GM18909 (cell line): ENCODE measurements at regions not wholly inside any gene's neighbourhood (a gene's known extent, or its start where the extent isn't known, plus 50 kb on each side); places are given as distances from the start of the nearest gene placed in this dataset.

ENCODE experiments used
- ATAC-seq: cut with Tn5 transposase; IDR thresholded peaks from one replicate; pipeline ENCODE4 v1.9.1; 2021; ENCODE audit warnings: mild to moderate bottlenecking; ENCODE audit not compliant: unreplicated experiment, poor library complexity

DNA sequence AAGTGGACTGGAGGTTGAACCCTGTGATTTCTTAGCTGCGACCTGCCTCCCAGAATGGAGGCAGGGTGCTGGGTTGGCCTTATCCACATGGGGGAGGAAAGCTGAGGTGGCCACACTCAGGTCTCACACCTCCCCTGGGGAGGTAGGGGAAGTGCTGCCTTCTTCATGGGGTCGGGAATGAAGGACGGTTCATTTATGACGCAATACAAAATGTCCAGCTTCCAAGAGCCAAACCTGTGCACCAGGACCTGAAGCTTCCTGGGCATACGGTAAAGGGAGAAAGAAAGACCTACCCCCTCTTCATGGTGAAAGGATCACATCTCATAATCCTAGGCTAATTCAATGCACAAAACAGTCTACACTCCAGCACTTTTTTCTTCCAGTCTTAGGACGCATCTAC, 150.6 kb upstream of the CDYL start:
- ATAC-seq: no peak

DNA sequence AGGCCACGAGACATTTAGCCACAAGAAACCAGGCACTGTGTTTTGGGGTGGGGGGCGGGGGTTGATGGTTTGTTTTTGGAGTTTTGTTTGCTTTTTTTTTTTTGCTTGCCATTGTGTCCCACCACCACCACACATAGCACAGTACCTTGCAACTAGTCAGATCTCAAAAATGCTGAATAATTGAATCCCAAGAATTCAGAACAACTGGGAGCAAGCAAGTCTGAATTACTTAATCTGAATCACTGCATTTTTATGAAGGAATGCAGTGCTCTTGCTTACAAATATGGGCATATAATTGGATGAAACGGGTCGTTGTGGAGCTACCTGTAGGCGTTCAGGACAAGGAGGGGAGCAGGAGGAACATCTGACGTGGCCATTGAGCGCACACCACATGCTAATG, 151.5 kb upstream of the CDYL start:
- ATAC-seq: no peak

DNA sequence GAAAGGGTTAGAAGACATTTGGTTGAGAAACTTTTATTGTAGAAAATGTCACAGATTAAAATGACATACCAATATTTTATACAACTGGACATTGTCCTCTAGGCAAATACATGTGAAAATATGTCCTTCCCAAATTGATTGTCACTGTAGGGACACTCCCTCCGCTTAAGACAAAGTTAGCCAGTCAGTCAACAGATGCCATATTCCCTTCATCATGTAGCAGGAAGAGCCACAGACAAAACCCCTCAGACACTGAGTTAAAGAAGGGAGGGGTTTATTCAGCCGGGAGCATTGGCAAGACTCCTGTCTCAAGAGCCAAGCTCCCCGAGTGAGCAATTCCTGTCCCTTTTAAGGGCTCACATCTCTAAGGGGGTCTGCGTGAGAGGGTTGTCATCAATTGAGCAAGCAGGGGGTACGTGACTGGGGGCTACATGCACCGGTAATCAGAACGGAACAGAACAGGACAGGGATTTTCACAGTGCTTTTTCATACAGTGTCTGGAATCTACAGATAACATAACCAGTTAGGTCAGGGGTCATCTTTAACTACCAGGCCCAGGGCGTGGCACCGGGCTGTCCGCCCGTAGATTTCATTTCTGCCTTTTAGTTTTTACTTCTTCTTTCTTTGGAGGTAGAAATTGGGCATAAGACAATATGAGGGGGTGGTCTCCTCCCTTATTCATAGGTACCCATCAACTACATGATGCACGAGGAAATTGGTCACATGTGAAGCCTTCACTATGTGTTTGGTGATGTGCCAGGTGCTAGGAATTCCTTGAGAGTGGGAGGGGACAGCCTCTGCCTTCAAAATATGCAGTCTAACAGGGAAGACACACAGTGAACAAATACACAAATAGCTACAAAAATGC, 155.7 kb upstream of the CDYL start:
- no peak for ATAC-seq

DNA sequence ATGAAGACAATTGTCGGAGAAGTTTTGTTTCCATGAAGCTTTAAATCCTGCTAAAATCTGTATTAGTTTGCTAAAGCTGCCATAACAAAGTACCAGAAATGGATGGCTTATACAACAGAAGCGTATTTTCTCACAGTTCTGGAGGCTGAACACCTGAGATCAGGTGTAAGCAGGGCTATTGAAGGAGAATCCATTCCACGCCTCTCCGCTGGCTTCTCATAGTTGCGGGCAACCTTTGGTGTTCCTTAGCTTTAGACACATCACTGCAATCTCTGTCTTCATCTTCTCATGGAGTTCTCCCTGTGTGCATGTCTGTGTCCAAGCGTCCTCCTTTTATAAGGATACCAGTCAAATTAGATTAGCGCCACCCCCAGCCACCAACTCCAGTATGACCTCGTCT, 159.9 kb upstream of the CDYL start:
- no peak for ATAC-seq

DNA sequence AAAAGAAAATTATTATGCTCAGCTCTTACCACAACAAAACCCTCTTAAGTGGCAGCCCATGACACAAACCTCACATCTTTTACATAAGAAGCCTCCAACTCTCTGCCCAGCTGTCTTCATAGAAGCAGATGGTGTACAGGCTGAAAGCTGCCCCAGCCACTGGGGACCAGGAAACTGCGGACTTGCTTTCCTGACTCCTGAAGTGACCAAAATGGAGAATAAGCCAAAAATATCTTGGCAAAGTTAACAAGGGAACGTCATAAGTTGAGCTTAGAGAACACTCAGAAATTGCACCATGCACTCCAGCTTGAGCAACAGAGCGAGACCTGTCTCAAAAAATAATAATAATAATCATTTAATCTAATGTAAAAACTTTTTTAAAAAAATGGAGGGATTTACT, 160.3 kb upstream of the CDYL start:
- ATAC-seq: no peak

DNA sequence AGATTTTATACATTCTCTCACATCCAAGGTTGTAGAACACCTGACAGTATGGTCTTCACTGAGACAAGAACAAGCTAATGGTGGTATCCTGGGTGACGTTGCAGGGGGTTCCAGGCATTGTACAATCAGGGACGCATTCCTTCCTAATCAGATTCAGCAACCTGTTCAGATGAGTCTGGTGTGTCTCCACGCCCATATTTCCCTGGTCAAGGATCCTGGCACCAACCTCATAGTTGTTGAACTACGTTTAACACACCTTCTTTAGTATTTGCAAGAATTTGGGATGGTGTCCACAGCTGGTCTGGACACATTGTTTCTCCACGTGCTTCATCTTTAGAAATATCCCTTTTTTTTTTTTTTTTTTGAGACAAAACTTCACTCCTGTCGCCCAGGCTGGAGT, 161.0 kb upstream of the CDYL start:
- no peak for ATAC-seq

DNA sequence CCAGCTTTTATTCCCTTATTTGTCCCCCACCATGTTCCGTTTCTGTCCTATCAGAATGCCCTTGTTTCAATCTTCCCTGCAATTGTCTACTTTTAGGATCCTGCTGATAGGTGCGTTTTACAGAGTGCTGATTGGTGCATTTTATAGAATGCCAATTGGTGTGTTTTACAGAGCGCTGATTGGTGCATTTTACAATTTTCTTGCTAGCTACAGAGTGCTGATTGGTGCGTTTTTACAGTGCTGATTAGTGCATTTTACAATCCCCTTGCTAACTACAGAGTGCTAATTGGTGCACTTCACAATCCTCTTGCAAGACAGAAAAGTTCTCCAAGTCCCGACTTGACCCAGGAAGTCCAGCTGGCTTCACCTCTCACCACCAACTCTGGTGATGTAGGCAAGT, 161.6 kb upstream of the CDYL start:
- ATAC-seq: no peak

DNA sequence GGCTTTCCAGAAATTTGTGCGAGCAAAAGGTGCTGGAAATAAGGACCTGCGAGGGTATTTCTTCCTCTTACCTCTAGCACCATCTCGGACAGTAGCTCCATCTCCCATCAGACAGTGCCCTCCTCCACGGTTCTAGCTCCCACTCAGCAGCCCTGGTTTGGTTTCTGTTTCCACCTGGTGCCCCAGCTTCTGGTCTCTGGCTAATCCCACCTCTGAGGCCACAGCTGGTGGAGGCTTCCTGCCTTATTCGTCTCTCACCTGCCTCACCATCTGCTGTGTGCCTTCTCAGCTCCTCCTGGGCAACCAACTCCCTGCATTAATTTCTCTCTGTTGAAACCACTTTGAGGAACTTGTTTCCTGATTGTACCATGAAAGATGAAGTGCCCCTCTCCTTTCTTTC, 162.4 kb upstream of the CDYL start:
- no peak for ATAC-seq

DNA sequence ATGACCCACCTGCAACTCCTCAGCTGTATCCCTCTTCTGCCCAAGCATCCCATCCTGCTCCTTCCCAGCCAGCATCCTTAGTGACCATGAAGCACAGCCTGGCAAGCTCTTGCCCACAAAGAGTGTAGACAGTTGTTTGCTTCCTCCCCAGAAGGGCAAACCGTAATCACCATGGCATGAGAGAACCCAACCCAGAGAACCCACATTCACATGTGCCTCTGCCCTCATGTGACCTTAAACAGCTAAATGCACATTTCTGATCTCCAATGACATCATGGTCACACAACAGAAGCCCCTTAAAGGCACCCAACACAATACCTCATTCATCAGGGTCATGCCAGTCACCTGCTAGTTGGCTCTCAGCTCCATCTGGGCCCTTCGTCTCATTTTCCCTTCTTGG, 162.8 kb upstream of the CDYL start:
- ATAC-seq: no peak

DNA sequence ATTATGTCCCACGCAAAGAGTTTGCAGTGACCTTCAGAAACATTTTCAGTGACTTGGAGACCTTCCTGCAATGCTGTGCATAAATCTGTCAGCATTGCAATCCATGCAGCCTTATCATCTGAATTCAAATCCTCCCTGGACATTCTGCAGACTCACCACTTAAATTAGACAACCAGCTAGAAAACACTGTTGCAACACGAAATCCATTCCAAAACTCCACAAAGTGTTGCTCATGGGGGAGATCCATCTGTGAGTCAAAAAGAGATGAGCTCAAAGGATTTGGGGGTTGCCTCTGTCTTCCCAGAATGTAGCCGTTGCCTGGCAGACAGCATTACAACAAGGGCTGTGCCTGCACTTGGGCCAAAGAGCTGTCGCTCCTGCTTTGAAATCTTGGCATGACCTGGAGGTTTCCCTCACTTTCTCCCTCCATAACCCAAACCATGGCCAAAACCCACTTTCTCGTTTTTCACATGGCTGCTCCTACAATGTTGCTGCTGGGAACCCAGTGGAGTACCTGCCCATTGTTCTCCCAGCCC, 163.5 kb upstream of the CDYL start:
- no peak for ATAC-seq

DNA sequence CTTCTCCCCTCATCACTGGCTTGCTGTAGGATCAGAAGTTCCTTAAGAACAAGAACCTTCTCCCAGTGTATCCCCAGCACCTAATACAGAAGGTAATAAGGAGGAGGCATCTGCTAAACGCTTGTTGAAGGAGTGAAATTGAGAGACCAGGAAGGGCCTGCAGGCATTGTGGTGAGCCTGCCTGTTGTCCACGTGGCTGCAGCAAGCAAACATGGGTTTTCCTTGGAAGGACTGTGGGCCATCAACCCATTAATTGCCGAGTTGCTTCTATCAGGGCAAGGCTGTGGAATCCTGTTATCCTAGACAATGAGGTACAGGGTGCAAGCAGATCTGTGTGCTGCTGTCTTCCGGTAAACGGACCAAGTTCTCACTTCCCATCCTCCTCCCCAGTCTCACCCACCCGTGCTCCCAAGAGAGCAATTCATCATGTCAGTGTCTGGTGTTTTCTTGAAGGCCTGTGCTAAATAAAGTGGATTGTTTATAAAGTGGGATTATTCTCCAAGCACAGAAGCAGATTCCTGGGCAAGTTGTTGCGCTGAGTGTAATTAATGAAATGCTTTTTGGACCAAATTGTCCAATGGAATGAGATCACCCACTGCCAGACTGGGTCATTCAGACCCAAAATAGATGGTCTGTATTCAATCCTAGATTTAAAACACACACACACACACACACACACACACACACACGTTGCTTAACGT, 164.6 kb upstream of the CDYL start:
- ATAC-seq: no peak

DNA sequence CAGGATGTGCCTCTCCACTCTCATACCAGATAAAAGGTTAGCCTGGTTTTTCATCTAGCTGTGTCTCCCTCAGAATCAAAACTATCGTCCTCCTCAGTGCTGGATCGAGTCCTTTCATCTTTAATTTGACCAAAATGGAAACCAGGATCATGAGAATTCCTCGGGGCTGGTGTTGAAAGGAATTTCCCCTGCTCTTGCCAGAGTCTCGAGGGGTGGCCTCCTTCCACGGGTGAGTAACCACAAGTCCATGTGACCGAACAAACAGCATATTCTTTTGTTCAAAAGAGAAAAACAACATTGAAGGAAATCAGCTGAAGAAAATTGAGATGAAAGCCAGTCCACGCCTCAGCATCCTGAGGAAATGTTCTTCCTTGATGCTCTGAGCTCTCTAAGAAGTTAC, 165.9 kb upstream of the CDYL start:
- ATAC-seq: no peak

DNA sequence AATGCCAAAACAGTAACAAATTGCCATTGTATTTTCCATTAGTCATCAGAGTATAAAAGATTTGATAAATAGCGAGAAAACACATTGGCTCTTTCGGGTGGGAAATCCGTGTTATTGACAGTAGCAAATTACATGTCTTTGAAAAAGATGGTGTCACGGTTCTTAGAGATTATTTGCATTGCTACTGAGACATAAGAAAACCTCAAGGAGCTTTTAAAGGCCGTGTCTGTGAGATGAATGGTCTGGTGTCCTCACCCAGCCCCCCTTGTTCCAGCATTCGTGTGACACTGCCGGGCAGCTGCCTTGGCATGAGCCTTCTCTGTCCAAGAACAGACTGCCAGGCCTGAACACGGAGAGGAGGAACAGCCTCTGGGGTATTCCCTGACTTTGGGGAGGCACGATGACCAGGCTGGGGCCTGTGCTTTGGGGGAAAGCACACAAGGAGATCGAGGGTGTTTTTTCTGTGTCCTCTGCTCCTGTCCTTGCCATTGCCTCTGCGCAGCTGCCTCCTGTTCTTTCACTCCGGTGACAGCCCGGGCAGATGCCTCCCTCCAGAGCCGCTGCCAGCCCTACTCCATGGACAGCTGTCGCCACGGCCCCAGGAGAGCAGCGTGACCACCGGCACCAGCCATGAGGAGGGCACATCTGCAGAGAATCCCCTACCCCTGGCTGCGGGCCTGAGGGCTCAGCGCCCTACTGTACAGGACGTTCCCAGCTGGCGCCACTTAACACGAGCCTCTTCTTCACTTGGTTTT, 167.7 kb upstream of the CDYL start:
- no peak for ATAC-seq

DNA sequence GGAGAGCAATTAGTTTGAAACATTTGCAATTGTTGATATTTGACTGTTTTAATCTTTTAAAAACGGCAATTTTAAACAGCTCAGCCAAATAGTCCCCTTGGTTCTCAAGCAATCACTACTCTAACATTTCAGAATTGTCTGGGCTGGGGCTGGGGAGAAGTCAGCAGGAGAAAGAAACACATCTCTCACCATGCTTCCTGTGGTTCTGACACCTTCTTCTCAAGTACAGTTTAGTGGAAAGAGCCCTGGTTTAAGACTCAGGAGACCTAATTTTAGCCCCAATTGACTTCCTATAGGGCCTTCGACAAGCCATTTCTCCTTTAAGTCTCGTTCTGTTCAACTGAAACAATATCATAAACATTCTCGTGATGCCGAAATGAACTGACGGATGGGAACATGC, 168.4 kb upstream of the CDYL start:
- ATAC-seq: no peak

DNA sequence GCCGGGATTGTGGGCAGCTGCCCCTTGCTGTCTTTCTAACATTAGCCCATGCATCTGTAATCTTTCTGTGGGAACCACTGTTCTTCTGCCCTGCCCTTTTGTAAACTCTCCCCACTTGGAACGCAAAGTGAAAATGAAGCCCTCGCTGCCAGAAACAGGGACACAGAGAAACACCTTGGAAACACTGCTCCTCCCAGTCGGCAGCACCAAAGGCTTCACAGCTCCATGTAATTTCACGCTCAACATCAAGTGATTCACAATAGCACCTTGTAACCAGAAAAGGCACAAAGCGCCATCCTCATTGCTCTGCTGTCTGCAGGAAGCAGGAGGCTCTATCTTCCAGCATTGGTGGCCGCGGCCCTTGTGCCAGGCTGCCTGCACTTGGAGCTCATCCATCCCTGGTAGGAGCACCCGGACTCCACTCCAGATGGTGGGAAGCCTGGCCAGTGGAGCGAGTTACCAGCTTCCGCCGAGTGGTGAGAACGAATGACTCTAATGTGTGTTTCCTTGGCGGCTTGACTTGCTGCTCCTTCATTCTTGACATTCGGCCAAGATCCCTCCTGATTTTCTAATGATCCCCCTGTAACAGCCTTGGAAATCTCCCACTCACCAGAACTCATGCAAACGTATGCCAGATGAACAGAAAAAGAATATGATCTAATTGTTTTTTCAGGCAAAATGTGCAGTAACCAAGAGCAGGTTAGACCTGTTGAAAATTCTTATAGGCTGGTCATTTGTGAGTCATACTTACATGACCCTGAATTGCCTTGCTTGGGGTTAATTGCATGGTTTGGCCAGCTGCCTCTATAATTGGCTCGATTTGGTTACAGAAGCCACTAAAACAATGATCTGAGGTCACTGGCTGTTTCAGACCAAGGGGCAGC, 169.1 kb upstream of the CDYL start:
- no peak for ATAC-seq

DNA sequence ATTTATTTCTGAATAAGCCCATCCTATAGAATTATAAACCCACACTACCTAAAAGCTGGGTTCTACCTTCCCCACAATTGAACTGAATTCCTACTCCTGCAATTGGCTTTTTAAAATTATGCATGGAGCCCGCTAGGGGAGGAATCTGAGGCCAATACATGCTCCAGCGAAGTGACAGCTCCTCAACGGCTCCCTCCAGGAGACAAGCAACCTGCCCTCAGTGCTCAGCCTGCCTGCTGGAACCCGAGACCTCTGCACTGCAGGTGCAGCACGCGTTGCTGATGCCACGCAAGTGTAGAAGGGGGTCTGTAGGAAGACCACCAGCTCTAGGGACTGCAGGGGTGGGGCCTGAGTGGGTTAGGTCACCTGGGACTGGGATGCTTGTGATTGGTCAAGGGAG, 170.2 kb upstream of the CDYL start:
- ATAC-seq: no peak

DNA sequence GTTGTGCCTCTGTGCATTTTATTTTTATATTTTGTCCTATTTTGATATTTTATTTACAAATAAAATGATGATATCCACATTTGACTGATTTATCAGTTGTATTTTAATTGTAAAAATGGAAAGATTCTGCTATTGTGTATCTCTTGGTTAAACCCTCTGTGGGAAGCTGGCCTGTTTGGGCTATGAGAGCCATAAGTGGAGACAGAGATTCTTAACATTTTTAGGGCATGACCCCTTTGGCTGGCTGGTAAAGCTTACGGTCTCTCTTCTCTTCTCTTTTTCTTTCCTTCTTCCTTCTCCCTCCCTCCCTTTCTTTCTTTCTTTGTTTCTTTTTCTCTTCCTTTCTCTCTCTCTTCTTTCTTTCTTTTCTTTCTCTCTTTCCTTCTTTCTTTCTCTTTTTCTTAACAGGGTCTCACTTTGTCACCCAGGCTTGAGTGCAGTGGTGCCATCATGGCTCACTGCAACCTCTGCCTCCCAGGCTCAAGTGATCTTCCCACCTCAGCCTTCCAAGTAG, 172.3 kb upstream of the CDYL start:
- ATAC-seq: no peak

DNA sequence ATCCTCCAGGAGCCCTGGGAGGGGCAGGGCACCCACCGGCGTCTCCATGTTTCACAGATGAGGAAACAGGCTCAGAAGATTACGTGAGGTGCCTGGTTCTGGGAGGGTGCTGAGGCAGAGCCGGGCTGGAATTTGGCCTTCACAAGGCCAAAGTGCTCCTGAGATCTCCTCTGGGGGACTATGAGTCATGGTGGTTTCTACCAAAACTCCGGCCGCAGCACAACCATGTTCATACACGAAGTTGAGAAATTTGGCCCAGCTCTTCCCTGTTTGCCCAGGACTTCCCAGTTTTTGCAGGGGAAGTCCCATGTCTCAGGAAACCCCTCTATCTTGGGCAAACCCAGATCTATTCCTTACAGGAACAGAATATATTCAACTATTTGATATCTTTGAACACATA, 172.9 kb upstream of the CDYL start:
- no peak for ATAC-seq

DNA sequence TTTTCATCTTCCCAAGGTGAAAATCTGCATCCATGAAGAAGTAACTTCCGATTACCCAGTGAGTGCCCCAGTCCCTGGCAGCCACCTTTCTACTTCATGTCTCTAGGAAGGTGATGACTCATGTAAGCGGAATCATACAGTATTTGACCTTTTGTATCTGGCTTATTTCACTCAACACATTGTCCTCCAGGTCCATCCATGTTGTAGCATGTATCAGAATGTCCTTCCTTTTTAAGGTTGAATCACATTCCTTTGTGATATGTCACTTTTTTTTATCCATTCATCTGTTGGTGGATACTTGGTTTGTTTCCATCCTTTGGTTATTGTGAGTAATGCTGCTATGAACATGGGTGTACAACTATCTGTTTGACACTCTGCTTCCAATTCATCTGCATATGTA, 176.3 kb upstream of the CDYL start:
- no peak for ATAC-seq
